ENCODE measurements at regions not wholly inside any gene's neighbourhood (a gene's known extent, or its start where the extent isn't known, plus 50 kb on each side); places are given as distances from the start of the nearest gene placed in this dataset.
A peak's percentile ranks its signal among the peaks of the same experiment; 100 is the strongest.
"Not testable (repeated sequence)": the region's sequence is repeated elsewhere in the genome, so short reads cannot be mapped to it uniquely, and the experiment has no call there.

DNA sequence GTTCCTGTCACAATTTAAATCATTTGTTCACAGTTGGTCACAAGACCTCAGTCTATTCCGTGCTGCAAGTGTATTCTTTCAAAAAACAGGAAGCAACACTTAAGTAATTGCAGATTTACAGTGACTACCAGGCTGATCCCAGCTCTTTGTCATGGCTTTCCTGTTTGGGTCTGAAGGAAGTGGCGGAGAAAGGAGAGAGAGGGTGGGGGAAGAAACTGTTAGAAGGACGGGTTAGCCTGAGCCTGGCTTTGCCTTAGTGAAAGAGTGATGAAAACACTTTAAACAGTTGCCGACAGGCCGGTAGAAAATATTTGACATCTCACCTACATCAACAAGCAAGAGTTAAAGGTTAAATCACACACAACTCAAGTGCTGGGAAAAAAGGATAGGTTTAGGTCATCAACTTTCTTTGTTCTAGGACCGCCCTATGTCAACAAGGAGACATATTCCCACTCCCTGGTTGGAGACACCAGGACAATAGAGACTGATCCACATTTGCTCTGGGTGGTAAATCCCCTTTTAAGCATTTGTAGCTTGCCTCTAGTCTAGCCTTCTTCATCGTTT is 102.2 kb upstream of the DAB2 start:
- DNase-seq, result no peak

DNA sequence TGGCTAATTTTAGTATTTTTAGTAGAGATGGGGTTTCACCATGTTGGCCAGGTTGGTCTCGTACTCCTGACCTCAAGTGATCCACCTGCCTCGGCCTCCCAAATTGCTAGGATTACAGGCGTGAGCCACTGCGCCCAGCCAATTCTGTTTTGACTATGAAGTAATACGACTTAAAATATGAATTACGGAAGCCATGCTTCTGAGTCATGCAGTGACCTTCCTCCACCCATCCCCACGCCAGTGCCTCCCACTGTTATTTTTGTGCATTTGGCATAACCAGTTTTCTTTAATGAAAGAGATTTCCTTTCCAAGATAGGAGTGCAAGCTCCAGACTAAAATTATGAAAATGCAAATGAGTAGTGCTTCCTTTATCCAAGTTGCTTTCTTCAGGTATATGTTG is 101.0 kb upstream of the DAB2 start:
- not testable (repeated sequence) for DNase-seq

DNA sequence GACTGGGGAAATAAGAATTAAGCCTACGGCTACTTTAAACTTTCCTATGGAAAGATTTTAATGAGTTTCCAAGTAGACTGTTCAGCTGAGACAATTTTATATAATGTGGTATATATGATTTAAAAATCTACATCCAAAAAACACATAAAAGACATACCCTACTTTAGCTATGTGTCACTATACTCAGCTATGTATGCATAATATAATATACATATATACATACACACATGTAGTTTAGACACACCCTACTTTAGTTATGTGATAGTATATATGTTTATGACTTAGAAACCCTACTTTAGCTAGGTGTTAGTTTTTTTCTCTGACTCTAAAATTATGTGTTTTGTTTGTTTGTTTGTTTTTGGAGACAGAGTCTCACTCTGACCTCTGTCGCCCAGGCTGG is 100.5 kb upstream of the DAB2 start:
- no peak for DNase-seq

DNA sequence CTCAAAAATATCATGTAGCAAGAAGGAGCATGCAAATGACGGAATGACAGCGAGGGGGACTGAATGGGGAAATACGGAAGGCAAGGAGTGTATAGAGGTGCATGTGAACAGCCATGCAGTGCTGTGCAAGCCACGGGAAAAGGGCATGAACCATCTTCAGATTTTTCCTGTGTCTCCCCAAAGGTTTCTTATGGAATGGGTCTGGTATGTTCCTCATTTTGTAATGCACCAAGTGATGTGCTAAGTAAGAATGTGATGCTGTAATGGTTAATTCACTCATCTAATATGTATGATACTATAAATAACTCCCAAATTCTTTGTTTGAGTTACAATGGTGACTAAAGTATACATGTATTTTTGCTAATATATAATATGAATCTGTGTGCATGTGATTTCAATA is 99.0 kb upstream of the DAB2 start:
- DNase-seq, result no peak

DNA sequence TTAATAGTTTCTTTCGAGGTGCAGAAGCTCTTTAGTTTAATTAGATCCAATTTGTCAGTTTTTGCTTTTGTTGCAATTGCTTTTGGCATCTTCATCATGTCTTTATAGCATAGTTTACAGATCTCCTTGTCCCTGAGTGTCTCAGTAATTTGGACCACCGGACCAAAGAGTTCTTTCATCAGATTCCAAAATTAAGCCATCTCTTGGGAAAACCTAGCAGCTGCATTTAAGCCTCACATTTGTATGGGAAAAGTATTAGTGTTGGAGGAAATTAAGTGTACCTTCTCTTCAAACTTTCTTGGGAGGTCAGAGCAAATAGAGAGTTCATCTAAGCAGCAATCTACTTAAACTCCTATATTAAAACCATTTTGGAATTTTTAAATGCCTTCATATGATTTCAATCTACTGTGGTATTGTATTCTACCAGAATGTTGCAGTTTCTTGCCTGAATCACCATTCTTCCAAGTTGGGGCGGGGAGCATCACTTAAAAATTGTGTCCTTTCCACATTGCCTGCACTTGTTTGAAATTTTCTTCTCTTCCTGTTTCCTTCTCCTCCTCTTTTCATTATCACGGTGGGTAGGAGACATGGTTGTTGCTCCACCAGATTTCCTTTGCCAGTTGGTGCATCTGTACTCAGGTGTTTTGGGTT is 97.3 kb upstream of the DAB2 start:
- no peak for DNase-seq

DNA sequence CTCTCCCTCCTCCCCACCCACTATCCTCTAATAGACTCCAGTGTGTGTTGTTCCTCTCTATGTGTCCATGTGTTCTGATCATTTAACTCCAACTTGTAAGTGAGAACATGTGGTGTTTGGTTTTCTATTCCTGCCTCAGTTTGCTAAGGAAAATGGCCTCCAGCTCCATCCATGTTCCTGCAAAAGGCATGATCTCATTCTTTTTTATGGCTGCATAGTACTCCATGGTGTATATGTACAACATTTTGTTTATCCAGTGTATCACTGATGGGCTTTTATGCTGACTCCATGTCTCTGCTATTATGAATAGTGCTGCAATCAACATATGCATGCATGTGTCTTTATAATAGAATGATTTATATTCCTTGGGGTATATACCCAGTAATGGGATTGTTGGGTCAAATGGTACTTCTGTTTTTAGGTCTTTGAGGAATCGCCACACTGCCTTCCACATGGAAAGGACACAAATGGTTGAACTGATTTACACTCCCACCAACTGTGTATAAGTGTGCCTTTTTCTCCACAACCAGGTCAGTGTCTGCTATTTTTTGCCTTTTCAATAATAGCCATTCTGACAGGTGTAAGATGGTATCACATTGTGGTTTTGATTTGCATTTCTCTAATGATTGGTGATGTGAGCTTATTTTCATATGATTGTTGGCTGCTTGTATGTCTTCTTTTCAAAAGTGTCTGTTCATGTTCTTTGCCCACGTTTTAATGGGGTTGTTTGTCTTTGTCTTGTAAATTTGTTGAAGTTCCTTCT is 96.5 kb upstream of the DAB2 start:
- no peak for DNase-seq

DNA sequence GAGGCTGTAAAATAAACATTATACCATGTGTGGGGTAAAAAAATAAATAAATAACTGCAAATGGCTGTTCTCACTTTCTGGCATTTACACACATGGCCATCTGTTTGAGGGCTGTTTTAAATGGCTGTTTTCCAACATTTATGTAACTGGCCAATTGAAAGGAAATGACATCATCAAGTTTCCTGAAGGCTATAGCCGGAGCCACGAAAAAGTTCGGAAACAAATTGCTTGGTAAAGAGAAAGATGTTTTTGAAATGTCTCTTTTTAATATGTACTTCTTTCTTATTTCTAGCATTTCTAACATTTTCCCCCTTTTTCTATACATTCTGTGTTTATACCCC is 95.4 kb upstream of the DAB2 start:
- no peak for DNase-seq

DNA sequence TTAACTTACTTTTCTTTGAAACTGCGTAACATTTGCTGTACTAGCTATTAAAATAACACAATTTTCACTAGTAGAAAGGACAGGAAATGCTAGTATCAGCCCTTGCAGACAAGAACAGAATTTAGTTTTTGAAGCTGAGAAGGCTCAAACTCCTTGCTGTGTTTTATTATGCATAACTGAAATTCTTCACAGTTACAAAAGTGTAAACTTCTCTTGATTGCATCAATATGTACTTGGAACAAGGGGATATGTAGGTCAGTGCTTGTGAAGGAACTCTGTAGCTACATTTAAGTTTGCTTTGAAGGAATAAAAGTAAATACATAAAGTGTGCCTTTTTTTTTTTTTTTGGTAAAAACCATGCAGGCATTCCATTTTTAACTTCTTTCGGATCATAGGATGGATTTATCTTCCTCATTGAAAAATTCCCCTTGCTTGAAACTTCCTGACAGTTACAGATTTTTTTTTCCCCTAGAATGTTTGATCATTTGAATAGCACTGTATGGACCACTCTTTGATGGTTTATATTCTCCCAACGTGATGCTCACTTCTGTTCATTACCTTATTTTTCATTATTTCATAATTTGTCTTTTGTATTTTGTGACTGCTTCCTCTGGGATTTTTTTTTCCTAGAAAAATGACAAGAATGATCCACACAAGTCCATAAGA is 94.9 kb upstream of the DAB2 start:
- no peak for DNase-seq

DNA sequence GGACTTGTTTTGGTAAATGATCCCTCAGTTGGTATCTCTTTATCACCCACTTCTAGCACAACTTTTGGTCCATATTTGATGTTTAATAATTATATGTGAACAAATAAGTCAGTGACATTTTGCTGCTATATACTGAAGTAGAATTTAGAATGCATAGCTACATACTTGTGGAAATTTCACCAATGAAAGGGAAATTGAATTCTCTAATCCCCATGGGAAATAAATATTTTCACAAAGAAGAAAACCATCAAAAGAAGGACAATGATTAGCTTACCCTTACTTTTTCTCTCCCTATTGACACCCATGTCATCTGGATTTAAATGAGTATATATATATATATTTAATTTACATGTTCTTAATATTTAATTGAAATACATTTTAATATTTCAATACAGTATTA is 94.3 kb upstream of the DAB2 start:
- DNase-seq, result no peak

DNA sequence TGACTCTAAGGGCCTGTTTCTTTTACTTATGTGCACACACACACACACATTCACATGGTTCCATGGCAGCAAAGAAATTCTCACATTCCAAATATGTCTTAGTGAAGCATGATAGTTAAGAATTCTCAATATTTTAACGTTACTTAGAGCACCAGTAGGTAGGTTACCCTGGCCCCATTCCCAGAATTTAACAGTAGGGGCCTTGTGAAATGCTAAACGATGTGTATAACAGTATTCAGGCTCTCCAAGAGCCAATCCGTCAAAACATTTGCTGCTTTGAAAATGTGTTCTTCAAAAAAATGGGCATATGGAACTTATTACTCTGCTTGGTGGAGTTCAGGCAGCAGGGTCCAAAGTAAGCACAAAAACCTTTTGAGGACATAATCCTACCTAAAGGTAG is 93.7 kb upstream of the DAB2 start:
- DNase-seq, result peak; percentile 67

DNA sequence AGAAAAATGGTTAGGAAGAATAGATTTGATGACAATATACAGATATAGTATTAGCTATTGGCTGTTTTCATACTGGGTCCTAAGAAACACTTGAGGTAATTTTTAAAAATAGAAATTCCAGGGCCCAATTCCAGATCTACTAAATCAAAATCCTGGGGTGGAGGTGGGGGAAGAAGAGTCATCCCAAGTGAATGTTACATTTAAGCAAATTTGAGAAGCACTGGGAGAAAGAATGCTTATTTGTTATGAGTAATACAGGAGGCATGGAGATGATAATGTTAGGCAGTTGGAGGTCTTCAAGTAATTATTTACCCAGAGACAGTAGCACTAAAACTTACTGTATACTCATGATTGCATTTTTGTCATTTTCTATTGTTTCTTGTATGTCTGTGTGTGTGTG is 93.0 kb upstream of the DAB2 start:
- no peak for DNase-seq

DNA sequence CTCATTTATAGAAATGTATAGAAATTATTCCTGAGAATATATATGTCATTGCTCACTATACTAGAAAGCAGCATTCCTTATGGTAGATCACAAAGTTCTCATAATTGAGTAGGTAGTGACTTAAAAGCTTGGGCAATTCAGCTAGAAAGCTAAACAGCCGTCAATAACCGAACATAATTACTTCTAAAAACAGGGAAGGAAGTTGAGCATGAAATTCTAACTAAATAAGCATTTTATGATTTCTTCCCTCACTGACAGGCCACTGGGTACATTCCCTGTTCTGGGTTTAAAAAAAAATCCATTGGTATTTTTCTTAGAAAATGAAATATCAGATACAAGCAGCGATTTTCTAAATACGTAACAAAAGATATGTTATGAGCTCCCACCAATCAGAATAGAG is 91.1 kb upstream of the DAB2 start:
- DNase-seq, result no peak

DNA sequence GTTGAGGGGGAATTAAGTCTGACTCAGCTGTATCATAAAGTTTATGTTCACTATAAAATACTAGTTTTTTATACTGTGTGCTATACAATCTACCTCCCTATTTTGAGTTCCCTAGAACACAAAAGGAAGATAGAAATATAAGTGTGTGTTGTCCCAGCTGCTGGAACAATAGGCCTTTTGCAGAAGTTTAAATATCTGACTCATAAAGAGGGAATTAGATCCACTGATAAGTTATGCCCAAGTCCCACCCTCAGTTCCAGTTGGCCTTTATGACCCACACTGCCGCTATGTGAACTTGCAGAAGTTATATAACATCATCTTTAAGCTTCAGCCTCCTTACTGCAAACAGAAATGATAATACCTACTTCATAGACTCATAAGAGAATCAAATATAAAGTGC is 88.5 kb upstream of the DAB2 start:
- no peak for DNase-seq

DNA sequence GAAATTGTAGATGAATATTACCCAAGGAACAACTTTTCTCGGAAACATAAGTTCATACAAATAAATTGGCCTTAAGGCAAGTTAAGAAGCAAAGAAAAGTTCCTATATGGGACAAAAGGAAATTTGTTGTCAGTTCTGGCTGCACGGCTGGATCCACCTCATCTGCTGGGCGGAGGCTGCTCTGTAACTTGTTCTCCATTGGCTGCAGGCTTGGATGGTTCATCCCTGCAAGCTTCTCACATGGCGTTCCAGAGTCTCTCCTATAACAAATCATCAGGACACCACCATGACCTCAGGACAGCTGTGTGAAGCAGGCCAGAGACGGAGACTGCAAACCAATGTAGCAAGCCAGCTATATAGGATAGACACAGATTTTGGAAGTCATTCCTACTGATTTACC is 81.4 kb upstream of the DAB2 start:
- peak; percentile 88 for DNase-seq

DNA sequence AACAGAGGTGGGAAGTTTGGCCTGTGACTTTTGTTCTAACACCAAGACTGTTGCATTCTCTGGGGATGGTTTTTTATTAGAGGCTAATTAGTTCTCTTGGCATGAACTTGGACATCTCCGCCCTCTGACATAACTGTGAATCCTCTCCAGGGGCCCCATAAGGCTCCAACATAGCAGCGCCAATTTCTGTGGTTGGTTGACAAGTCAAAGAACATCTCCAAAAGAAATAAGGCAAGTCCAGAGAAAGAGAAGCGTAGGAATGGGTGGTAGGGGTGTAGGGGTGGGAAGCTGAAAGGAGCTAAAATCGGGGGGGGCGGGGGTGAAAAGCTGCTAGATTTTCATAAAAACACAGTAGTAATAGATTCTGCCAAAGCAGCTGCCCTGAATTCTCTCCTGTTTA is 81.0 kb upstream of the DAB2 start:
- peak; percentile 69 for DNase-seq

DNA sequence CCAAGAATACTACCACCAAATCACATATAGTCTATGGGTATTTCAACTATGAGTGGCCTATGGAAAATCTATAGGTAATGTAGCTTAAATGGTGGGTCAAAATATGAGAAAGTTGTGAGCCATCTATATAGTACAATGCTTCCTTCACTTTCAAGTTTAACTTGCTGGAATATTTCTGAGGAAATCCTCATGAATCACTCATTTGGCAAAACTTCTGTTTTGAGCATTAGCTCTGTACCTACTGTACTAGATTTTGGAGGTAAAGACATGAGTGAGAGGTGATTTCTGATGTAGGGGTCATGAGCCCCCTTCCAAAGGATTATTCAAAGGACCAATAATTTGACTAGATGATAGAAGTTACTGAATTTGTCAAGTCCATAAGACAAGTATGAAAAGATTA is 80.6 kb upstream of the DAB2 start:
- DNase-seq, result no peak

DNA sequence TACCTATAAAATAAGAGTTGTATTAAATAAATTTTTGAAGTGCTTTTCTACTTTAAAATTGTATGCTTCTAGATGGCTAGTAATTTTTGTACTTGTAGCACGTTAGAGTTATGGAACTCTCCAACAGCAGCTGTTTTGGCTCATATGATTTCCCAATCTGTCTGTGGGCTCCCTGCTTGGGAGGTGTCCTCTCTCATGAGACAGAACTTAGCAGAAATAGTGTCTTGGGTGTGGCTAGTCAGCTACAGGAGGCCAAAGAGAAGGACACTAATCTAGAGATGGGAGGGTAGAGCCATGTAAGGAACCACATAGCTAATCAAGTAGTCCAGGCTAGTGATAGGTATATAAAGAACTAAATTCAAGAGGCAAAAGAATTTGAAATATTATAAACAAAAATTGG is 78.4 kb upstream of the DAB2 start:
- no peak for DNase-seq

DNA sequence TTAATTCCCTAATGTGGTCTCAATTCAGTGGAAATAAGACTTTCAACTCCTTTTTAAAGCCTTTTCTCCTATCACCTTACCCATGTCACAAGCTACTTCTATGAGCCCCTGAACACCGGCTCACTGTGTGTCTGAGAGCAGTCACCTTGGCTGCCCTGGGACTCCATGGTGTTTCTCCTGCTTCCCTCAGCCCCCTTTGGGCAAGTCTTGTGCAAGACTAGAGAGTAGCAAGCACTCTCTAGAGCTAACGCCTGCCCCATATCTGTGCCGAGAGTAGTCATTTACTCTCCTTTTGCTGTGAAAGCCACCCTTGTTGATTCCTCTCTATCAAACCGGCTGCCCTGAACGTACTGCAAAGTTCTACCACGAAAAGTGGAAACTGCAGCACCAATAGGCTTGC is 77.9 kb upstream of the DAB2 start:
- DNase-seq, result no peak

DNA sequence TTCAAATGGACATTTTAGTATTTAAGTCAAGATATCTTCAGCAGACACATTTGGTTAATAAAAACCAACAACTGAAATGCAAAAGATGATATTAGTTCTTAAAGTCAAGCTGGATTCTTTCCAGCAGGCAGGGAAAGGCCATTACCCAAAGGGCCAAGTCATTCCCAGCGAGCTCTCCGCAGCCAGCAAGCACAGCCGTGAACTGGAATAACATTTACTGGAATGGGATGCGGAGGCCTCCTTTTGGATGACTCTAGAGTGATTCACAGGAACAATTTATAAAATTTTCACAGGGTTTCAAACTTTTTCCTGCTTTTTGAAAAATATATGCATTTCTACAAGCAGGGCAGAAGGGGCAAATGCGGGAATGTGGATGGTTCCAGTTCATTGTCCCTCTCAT is 76.6 kb upstream of the DAB2 start:
- peak; percentile 88 for DNase-seq

DNA sequence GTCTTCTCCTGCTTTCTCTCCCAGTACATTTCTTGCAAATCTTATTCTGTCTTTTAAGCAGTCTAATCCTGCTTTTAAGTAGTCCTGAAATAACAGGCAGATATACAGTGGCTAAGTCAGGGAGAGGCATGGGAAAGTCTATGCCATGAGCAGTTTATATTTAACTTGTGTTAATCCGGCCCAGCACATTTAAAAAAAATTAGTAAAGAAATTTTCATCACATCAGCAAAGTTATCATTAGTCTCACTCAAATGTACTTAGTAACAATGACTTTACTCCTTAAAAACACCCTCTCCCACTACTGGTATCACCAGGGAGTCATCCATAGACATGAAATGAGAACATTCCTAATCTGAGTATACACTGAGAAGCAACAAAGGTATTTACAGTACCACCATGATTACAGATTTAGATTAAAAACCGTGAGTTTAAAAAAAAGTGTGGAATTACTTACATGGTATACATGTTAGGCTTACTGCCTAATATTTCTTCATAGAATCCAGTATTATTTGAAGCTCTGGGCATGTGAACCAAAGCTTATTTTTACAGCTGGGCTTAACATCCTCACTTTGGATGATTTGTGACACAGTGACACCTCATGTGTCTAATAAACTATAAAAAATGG is 75.9 kb upstream of the DAB2 start:
- no peak for DNase-seq

DNA sequence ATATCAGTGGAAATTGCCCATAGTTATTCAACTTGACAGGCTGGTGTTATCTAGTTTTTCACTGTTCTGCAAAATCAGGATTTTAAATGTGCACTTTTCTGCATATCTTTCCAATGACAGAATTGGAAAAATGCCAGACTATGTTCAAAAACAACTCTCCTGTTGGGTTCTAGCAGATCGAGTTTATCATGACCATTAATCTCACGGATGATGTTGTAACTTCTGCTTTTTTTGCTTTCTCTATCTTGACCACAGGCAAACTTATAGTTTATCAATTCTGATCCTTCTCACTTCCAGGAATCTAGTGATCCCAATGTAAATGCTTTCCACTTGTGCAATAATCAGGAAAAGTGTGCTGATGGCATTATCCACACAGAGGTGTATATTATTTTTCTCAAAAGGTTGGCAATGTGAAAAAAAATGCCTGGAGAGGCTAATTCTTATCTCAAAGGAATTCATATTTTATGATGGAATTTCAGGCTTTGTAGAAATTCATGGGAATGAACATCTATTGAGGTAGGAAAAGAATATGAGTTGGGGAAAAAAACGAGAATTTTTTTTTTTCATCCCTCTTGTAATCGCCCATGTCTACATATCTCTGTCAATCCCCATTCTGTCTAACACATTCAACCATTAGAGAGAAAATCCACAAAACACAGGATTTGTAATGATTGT is 73.6 kb upstream of the DAB2 start:
- DNase-seq, result no peak

DNA sequence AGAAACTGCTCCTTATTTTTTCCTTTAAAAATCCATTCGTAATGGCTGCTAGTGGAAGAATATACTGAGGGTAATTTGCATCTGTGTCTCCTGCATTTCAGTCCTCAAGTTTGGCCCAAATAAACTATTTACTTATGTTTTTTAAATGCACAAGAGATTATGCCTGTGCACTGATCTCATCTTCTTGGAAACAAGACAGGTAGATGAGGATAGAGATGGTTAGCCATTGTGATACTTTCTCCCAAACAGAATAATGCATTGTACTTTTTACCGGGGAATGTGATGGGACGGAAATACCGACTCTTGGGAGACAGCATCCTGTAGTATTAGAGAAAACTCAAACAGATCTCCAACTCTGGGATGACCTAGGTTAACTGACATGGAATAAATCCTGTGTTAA is 72.5 kb upstream of the DAB2 start:
- no peak for DNase-seq

DNA sequence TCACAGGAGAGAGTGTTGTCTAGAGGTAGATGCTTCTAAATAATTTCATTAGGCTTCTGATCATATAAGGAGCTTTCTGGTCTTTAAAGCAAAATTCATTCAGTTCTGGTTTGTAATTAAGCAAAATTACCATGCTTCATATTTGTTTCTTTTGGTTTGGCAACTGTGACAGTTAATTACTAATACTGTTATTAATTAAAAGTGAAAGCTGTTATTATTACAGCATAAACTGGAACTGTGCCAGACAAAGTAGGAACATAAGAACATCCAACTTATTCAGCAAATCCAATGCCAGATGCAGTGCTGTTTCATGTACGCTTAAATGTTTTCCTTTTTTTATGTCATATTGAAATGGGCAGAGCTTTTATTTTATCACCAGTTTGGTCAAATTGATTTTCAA is 70.4 kb upstream of the DAB2 start:
- DNase-seq, result no peak

All from right hindlimb (tissue), 1 donor.